IMR-90 (cell line): ENCODE measurements at regions not wholly inside any gene's neighbourhood (a gene's known extent, or its start where the extent isn't known, plus 50 kb on each side); places are given as distances from the start of the nearest gene placed in this dataset.

Source experiments
- ATAC-seq: fragments of 200-7000 bp; cut with Tn5 transposase; 2 replicates; pipeline ENCODE4 v1.9.1; 2020; ENCODE audit warnings: low read depth, mild to moderate bottlenecking, moderate library complexity
- BruUV-seq: library from RNA; stranded (reverse); fragments of 400-500 nt; replicated peaks from 2 replicates; lab custom pipeline; 2021; lab: Mats Ljungman, UMichigan
- CTCF ChIA-PET: fragments of 300-600 bp; formaldehyde crosslinking; extraction: SDS; loops from one replicate; lab custom pipeline; 2021; ENCODE audit warnings: antibody characterized with exemption; lab: Yijun Ruan, JAX
- POLR2A ChIA-PET: fragments of 300-600 bp; sonication (Branson Sonifier 250); formaldehyde crosslinking; loops from one replicate; lab custom pipeline; 2022; ENCODE audit warnings: antibody characterized with exemption; ENCODE audit not compliant: unreplicated experiment; lab: Charles Lee
- DNase-seq: peaks from one replicate; pipeline ENCODE4 v3.0.0; 2013
- H2AFZ ChIP-seq: replicated peaks from 2 replicates; pipeline ENCODE3; 2013; ENCODE audit warnings: low read length, mild to moderate bottlenecking; ENCODE audit not compliant: poor library complexity
- H2AK5ac ChIP-seq: 2 replicates; pipeline ENCODE4 v1.6.1; 2013; ENCODE audit warnings: low read depth, low read length, inconsistent platforms
- H2AK9ac ChIP-seq: replicated peaks from 2 replicates; pipeline ENCODE3; 2013; ENCODE audit warnings: mild to moderate bottlenecking, low read depth, low read length, moderate library complexity; ENCODE audit not compliant: poor library complexity
- H2BK120ac ChIP-seq: 2 replicates; pipeline ENCODE4 v1.6.1; 2013; ENCODE audit warnings: low read depth, low read length, inconsistent platforms
- H2BK15ac ChIP-seq: 3 replicates; pipeline ENCODE4 v1.6.1; 2013; ENCODE audit warnings: low read depth, low read length, inconsistent platforms
- H2BK20ac ChIP-seq: 2 replicates; pipeline ENCODE4 v1.6.1; 2013; ENCODE audit warnings: low read depth, mild to moderate bottlenecking, inconsistent platforms, low read length, moderate library complexity
- H2BK5ac ChIP-seq: 2 replicates; pipeline ENCODE4 v1.6.1; 2013; ENCODE audit warnings: mild to moderate bottlenecking, low read depth, low read length, inconsistent platforms; ENCODE audit not compliant: poor library complexity, severe bottlenecking
- H3K14ac ChIP-seq: replicated peaks from 2 replicates; pipeline ENCODE4 v1.6.1; 2013; ENCODE audit warnings: low read depth, low read length, inconsistent platforms
- H3K18ac ChIP-seq: 2 replicates; pipeline ENCODE4 v1.6.1; 2013; ENCODE audit warnings: low read depth, low read length, control low read depth
- H3K23ac ChIP-seq: 2 replicates; pipeline ENCODE4 v1.6.1; 2013; ENCODE audit warnings: low read depth, low read length, inconsistent platforms
- H3K27ac ChIP-seq: 2 replicates; pipeline ENCODE4 v1.5.1; 2013; ENCODE audit warnings: mild to moderate bottlenecking, control low read depth, low read length; ENCODE audit not compliant: insufficient read depth
- H3K27me3 ChIP-seq: 2 replicates; pipeline ENCODE4 v1.6.1; 2013; ENCODE audit warnings: low read length; ENCODE audit not compliant: control insufficient read depth, insufficient read depth
- H3K36me3 ChIP-seq: 2 replicates; pipeline ENCODE4 v1.6.1; 2013; ENCODE audit warnings: low read length, mixed read lengths; ENCODE audit not compliant: control insufficient read depth, insufficient read depth
- H3K4ac ChIP-seq: 2 replicates; pipeline ENCODE4 v1.6.1; 2013; ENCODE audit warnings: low read depth, low read length, inconsistent platforms
- H3K4me1 ChIP-seq: 2 replicates; pipeline ENCODE4 v1.6.1; 2013; ENCODE audit warnings: low read length, mixed read lengths; ENCODE audit not compliant: control insufficient read depth, insufficient read depth
- H3K4me2 ChIP-seq: 2 replicates; pipeline ENCODE4 v1.6.1; 2013; ENCODE audit warnings: low read depth, mild to moderate bottlenecking, control low read depth, low read length, moderate library complexity
- H3K4me3 ChIP-seq: 2 replicates; pipeline ENCODE4 v1.5.1; 2013; ENCODE audit warnings: low read depth, mild to moderate bottlenecking, control low read depth, low read length, moderate library complexity; ENCODE audit not compliant: insufficient read depth
- H3K56ac ChIP-seq: 2 replicates; pipeline ENCODE4 v1.6.1; 2013; ENCODE audit warnings: low read length, inconsistent platforms; ENCODE audit not compliant: insufficient read depth; ENCODE audit errors: extremely low read depth
- H3K79me1 ChIP-seq, 2 experiments: 2 replicates each; pipeline ENCODE4 v1.6.1; 2013; ENCODE audit warnings: low read length in 2 of 2, inconsistent platforms in 1 of 2, low read depth in 1 of 2
- H3K9ac ChIP-seq: 2 replicates; pipeline ENCODE4 v1.6.1; 2013; ENCODE audit warnings: low read depth, low read length, control low read depth
- H3K9me1 ChIP-seq: 2 replicates; pipeline ENCODE4 v1.6.1; 2013; ENCODE audit warnings: low read length, inconsistent platforms; ENCODE audit not compliant: insufficient read depth
- H3K9me3 ChIP-seq: 2 replicates; pipeline ENCODE4 v1.6.1; 2013; ENCODE audit warnings: low read length; ENCODE audit not compliant: control insufficient read depth, insufficient read depth
- H4K20me1 ChIP-seq: 2 replicates; pipeline ENCODE4 v1.6.1; 2013; ENCODE audit warnings: low read length, inconsistent platforms; ENCODE audit not compliant: insufficient read depth
- H4K5ac ChIP-seq: 2 replicates; pipeline ENCODE4 v1.6.1; 2013; ENCODE audit warnings: mild to moderate bottlenecking, low read depth, low read length, control low read depth
- H4K8ac ChIP-seq, 2 experiments: 2 replicates each; pipeline ENCODE4 v1.6.1; 2013; ENCODE audit warnings: low read depth in 2 of 2, low read length in 2 of 2, control low read depth in 1 of 2, inconsistent platforms in 1 of 2
- H4K91ac ChIP-seq: 2 replicates; pipeline ENCODE4 v1.6.1; 2013; ENCODE audit warnings: low read depth, low read length, inconsistent platforms; ENCODE audit not compliant: insufficient read depth
- BHLHE40 ChIP-seq: fragments of 150-350 bp; IDR thresholded peaks from 2 replicates; pipeline ENCODE4 v1.6.1; 2016; ENCODE audit warnings: mild to moderate bottlenecking, low read depth, low read length
- CEBPB ChIP-seq: IDR thresholded peaks from 2 replicates; pipeline ENCODE4 v1.6.1; 2012; ENCODE audit warnings: low read depth, low read length, improper control_type of control experiment
- CHD1 ChIP-seq: IDR thresholded peaks from 2 replicates; pipeline ENCODE4 v1.6.1; 2012; ENCODE audit warnings: low read depth, low read length, improper control_type of control experiment
- FOS ChIP-seq: fragments of 150-350 bp; IDR thresholded peaks from 2 replicates; pipeline ENCODE4 v1.6.1; 2016; ENCODE audit warnings: low read depth, low read length
- MAFK ChIP-seq: IDR thresholded peaks from 2 replicates; pipeline ENCODE4 v1.6.1; 2012; ENCODE audit warnings: low read depth, low read length, improper control_type of control experiment
- MAZ ChIP-seq: IDR thresholded peaks from 2 replicates; pipeline ENCODE4 v1.6.1; 2012; ENCODE audit warnings: low read depth, mild to moderate bottlenecking, low read length, improper control_type of control experiment, moderate library complexity, borderline replicate concordance
- MXI1 ChIP-seq: IDR thresholded peaks from 2 replicates; pipeline ENCODE4 v1.6.1; 2012; ENCODE audit warnings: low read depth, mild to moderate bottlenecking, low read length, moderate library complexity, borderline replicate concordance
- NFE2L2 ChIP-seq: fragments of 150-350 bp; IDR thresholded peaks from 2 replicates; pipeline ENCODE4 v1.6.1; 2016; ENCODE audit warnings: low read depth, mild to moderate bottlenecking, low read length
- POLR2A ChIP-seq: IDR thresholded peaks from 2 replicates; pipeline ENCODE4 v1.6.1; 2012; ENCODE audit warnings: mild to moderate bottlenecking, low read depth, low read length
- RAD21 ChIP-seq: IDR thresholded peaks from 2 replicates; pipeline ENCODE4 v1.6.1; 2012; ENCODE audit warnings: low read length, improper control_type of control experiment
- RCOR1 ChIP-seq: IDR thresholded peaks from 2 replicates; pipeline ENCODE4 v1.6.1; 2012; ENCODE audit warnings: mild to moderate bottlenecking, low read length, improper control_type of control experiment; ENCODE audit not compliant: insufficient replicate concordance
- RFX5 ChIP-seq: IDR thresholded peaks from 2 replicates; pipeline ENCODE4 v1.8.0; 2012; ENCODE audit warnings: low read depth, mild to moderate bottlenecking, low read length, moderate library complexity
- SMC3 ChIP-seq: fragments of 150-350 bp; IDR thresholded peaks from 2 replicates; pipeline ENCODE4 v1.6.1; 2016; ENCODE audit warnings: low read depth, mild to moderate bottlenecking, antibody characterized with exemption, low read length, moderate library complexity
- WGBS, 2 experiments: methylation state at CpG; one replicate each; pipeline versions ENCODE4 v1.1.5 to v1.1.7; 2013; ENCODE audit warnings: missing lambda C conversion rate in 2 of 2; ENCODE audit not compliant: insufficient read length in 1 of 2; ENCODE audit errors: extremely low coverage in 2 of 2; 5-methylcytosine and 5-hydroxymethylcytosine counted together
- dilution Hi-C: fragments of 300-500 bp; cut with HindIII; formaldehyde crosslinking; loops from one replicate; pipeline ENCODE4 v1.14.3; 2018; ENCODE audit warnings: low sequenced_read_pairs; ENCODE audit not compliant: unreplicated experiment
- in situ Hi-C: fragments of 300-500 bp; cut with MboI; formaldehyde crosslinking; loops from 3 replicates; pipeline ENCODE4 v1.14.3; 2019; ENCODE audit warnings: low sequenced_read_pairs, inconsistent platforms, mixed read lengths
- intact Hi-C: fragments of 100-400 bp; cut with micrococcal nuclease; formaldehyde crosslinking; loops from 2 replicates; pipeline ENCODE4 v1.10.0; 2022
- TF ChIP-seq, protein P1 (sequence below): fragments of 150-350 bp; IDR thresholded peaks from 2 replicates; pipeline ENCODE4 v1.6.1; 2016; ENCODE audit warnings: low read depth, mild to moderate bottlenecking, low read length, moderate library complexity, borderline replicate concordance
- TF ChIP-seq, protein P2 (sequence below): conservative IDR thresholded peaks from 2 replicates; pipeline ENCODE4 v1.5.1; 2012; ENCODE audit warnings: mild to moderate bottlenecking, low read depth, low read length, improper control_type of control experiment
- TF ChIP-seq, protein P3 (sequence below): fragments of 150-350 bp; IDR thresholded peaks from 2 replicates; pipeline ENCODE4 v1.6.1; 2017; ENCODE audit warnings: mild to moderate bottlenecking, antibody characterized with exemption, low read length, low read depth

DNA sequence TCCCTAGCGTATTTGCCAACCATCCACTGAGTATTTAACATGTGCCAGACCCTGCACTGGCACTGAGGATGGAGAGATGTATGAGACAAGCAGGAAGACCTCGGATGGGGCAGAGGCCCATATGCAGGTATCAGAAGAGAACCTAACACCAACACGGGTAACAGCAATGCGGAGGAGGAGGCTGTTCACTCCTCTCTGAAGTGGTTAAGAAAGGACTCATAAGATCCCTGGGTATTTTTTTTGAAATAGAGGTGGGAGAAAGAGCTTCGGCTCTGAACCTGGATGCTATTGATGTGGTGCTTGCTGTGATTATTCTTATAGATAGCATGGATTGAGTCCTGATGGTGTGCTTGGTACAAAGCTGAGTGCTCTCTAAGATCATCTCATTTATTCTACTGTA, 418.3 kb downstream of the LPIN1 start:
- no peak overlapping the region for H4K91ac ChIP-seq
- no peak overlapping the region for H2BK20ac ChIP-seq
- H3K18ac ChIP-seq = no peak overlapping the region
- H4K8ac ChIP-seq = no peak overlapping the region
- no peak overlapping the region for H3K4ac ChIP-seq
- ATAC-seq (no peak), DNase-seq (no peak)
- H4K5ac ChIP-seq = no peak overlapping the region
- no peak overlapping the region for H3K27ac ChIP-seq
- no peaks in the 10 kb centered on the region for H4K20me1 ChIP-seq
- intact Hi-C loops (no loop called here), dilution Hi-C loops (no loop called here), in situ Hi-C loops (loop anchor here (10.0 kb wide), 1 partner anchor 550 kb away; the partner anchor contains the start of gene TRIB2)
- no peak overlapping the region for H2BK120ac ChIP-seq
- H3K9ac ChIP-seq = no peak overlapping the region
- H3K14ac ChIP-seq = no peak overlapping the region
- H3K9me3 ChIP-seq = no peaks in the 10 kb centered on the region
- CTCF ChIA-PET = no interaction called here
- H3K56ac ChIP-seq = no peak overlapping the region
- BruUV-seq = no TSS peak
- H3K4me1 ChIP-seq = peaks cover 11% of the 10 kb centered on the region
- H2AK9ac ChIP-seq = no peak overlapping the region
- no peak overlapping the region for H3K23ac ChIP-seq
- 0 out of 4 replicates have a peak, but pooled peaks cover 0 to 3% of the 10 kb centered on the region in 2 experiments for H3K79me1 ChIP-seq
- no peaks in the 10 kb centered on the region for H3K36me3 ChIP-seq
- H3K27me3 ChIP-seq = no peaks in the 10 kb centered on the region
- H2AFZ ChIP-seq = no peak overlapping the region
- H2BK5ac ChIP-seq = no peak overlapping the region
- TF ChIP-seq MXI1 = no peak
- TF ChIP-seq RFX5 = no peak
- TF ChIP-seq, protein P1, sequence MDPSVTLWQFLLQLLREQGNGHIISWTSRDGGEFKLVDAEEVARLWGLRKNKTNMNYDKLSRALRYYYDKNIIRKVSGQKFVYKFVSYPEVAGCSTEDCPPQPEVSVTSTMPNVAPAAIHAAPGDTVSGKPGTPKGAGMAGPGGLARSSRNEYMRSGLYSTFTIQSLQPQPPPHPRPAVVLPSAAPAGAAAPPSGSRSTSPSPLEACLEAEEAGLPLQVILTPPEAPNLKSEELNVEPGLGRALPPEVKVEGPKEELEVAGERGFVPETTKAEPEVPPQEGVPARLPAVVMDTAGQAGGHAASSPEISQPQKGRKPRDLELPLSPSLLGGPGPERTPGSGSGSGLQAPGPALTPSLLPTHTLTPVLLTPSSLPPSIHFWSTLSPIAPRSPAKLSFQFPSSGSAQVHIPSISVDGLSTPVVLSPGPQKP = no peak
- TF ChIP-seq CHD1 = no peak
- TF ChIP-seq NFE2L2 = no peak
- TF ChIP-seq, protein P2, sequence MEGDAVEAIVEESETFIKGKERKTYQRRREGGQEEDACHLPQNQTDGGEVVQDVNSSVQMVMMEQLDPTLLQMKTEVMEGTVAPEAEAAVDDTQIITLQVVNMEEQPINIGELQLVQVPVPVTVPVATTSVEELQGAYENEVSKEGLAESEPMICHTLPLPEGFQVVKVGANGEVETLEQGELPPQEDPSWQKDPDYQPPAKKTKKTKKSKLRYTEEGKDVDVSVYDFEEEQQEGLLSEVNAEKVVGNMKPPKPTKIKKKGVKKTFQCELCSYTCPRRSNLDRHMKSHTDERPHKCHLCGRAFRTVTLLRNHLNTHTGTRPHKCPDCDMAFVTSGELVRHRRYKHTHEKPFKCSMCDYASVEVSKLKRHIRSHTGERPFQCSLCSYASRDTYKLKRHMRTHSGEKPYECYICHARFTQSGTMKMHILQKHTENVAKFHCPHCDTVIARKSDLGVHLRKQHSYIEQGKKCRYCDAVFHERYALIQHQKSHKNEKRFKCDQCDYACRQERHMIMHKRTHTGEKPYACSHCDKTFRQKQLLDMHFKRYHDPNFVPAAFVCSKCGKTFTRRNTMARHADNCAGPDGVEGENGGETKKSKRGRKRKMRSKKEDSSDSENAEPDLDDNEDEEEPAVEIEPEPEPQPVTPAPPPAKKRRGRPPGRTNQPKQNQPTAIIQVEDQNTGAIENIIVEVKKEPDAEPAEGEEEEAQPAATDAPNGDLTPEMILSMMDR = no peak
- TF ChIP-seq RCOR1 = no peak
- TF ChIP-seq FOS = no peak
- TF ChIP-seq, protein P3, sequence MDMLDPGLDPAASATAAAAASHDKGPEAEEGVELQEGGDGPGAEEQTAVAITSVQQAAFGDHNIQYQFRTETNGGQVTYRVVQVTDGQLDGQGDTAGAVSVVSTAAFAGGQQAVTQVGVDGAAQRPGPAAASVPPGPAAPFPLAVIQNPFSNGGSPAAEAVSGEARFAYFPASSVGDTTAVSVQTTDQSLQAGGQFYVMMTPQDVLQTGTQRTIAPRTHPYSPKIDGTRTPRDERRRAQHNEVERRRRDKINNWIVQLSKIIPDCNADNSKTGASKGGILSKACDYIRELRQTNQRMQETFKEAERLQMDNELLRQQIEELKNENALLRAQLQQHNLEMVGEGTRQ = no peak
- no peak for TF ChIP-seq MAZ
- no peak for TF ChIP-seq POLR2A
- no peak for TF ChIP-seq RAD21
- TF ChIP-seq BHLHE40 = no peak
- no peak for TF ChIP-seq CEBPB
- no peak for TF ChIP-seq MAFK
- no peak for TF ChIP-seq SMC3
- H3K4me3 ChIP-seq = no peak overlapping the region
- no peak overlapping the region for H2BK15ac ChIP-seq
- POLR2A ChIA-PET = no interaction called here
- H3K4me2 ChIP-seq = no peak overlapping the region
- peaks cover 7% of the 10 kb centered on the region for H3K9me1 ChIP-seq
- no CpG with 5 or more reads among the region's 5 CpGs for WGBS, 2 experiments
- no peak overlapping the region for H2AK5ac ChIP-seq
